CD4-positive, alpha-beta T cell treated with Interleukin-4 for 1 hour (primary cell): ENCODE measurements at regions not wholly inside any gene's neighbourhood (a gene's known extent, or its start where the extent isn't known, plus 50 kb on each side); places are given as distances from the start of the nearest gene placed in this dataset.
"Not testable (repeated sequence)": the region's sequence is repeated elsewhere in the genome, so short reads cannot be mapped to it uniquely, and the experiment has no call there.

ENCODE experiments used
- DNase-seq, 2 donors: peaks; one replicate each; pipeline ENCODE4 v3.0.0-alpha.2; 2020 to 2022

DNA sequence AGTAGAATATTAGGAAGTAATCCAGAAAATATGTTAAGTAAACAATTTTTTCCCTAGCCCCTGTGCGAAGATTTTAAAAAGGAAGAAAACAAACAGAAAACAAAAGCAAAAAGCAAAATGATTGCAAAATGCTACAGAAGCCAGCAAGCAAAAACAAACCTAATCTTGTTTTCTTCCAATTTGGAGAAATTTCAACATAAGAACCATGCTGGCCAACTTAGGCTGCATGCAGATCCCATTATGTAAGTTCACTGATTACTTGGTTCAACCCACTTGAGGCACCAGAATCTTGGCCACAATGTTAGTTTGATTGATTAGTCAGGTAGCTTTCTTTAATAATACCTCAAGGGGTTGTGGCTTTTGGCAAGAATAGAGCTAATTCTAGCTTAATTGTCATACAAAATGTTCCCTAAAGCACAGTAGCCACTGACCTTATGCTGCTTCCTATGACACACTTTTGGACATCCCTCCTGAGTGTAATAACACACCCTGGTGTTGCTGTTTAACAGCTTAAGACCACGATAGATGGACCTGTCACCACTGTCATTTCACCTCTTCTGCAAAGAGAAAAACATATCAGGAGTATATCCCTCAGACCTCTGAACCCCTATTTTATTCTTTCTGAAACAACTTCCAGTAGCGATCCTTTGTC, 2342.1 kb downstream of the PCDH7 start:
- no peak for DNase-seq

GRCh38 chr4:33063241-33063640, 2343.1 kb downstream of the PCDH7 start:
- DNase-seq, result no peak

- DNase-seq, result no peak
Observed at GRCh38 chr4:33064238-33064637, 2344.1 kb downstream of the PCDH7 start.

GRCh38 chr4:33065749-33066148, 2345.6 kb downstream of the PCDH7 start:
- DNase-seq, result no peak

- DNase-seq, result no peak
Observed at GRCh38 chr4:33067221-33067620, 2347.1 kb downstream of the PCDH7 start.

DNA sequence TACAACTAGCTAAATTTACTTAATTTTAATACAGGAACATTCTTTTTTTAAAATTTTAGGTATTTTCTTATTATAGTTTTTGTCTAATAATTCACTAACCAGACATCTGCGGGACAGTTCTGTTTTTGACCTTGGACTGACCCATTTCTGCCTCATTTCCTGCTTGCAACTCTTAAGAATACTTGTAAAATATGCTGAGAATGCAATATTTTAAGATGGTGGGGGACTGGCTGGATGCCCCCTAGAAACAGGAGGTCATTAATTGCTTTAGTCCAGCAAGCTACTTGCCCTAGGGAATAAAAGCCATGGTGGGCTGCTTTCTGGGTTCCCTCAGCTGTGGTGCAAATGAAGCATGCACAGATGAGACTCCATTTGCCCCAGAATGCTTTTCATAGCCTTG, 2348.4 kb downstream of the PCDH7 start:
- DNase-seq, result no peak

DNA sequence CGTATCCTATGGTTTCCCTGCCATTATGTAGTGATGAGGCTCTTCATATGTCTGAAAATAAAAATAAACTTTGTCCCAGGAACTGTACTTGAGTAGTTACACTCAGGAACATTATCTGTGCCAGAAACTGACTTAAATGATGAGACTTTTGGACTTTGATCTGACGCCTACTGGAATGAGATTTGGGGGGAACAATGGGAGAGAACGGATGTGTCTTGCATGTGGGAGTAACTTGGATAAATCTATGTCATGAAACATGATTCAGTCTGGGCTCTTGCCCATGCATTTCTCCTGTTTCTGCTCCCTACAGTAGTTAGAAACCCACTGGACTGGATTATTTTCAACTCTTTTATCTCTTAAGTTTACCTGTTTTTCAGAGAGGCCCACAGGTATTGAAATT, 2351.4 kb downstream of the PCDH7 start:
- DNase-seq, result no peak

- DNase-seq, result no peak
Observed at GRCh38 chr4:33072298-33073089, 2352.3 kb downstream of the PCDH7 start.

- DNase-seq, result no peak
Observed at GRCh38 chr4:33073811-33074210, 2353.6 kb downstream of the PCDH7 start.

DNA sequence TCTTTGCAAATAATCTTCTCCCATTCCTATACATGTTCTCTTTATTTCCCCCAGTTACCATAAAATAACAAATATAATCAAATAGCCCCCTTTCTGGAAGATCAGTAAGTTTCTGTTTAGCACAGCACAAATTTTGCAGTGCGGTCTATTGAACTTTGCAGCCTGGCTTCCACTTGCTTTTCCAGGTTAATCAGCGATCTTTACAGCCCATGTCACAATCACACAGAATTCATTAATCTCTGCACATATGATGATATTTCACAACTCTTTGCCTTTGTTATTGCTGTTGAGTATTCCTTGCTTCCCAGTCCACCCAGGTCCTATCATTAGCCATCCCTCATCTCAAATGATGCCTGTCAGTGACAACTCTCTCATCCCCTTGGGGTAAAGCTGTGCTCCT, 2358.0 kb downstream of the PCDH7 start:
- no peak for DNase-seq

- DNase-seq, result no peak
Observed at GRCh38 chr4:33080275-33080674, 2360.1 kb downstream of the PCDH7 start.

- no peak for DNase-seq
Observed at GRCh38 chr4:33085709-33086108, 2365.5 kb downstream of the PCDH7 start.

GRCh38 chr4:33086331-33086925, 2366.3 kb downstream of the PCDH7 start:
- DNase-seq, result no peak

DNA sequence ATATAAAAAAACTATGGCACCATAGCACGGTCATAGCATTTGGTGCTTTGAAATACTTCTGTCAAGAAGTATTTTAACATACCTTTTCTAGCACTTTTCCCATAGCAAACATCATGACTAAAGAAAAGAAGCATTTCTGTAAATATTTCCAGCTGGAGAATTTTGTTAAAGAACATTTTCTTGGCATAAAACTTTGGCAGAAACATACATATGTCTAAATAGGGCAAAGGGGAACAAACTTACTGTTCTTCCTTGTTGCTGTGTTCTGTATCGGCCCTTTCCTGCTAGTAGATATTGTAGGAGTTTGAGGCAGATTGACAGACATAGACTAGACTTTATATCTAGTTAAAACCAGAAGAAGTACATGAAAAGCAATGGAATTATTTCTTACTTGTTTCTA, 2368.5 kb downstream of the PCDH7 start:
- no peak for DNase-seq

GRCh38 chr4:33090910-33091309, 2370.7 kb downstream of the PCDH7 start:
- DNase-seq, result no peak

DNA sequence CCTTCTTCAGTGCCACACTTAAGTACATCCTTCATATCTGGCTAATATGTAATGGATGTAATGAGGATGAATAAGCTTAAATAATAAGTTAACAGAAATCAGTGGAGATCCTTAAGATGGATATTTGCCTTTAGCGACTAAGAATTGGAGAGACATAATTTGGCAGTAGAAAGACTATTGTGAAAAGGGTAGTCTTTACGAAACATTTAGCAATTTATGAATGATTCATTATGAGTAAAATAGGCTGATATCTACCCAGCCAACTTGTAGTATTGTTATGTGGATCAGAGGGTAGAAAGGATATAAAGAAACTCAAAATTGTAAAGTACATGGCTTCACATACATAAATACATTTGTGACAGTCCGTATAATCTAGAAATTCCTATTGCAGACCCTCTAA, 2371.8 kb downstream of the PCDH7 start:
- no peak for DNase-seq

- DNase-seq, result no peak
Observed at GRCh38 chr4:33104273-33104672, 2384.1 kb downstream of the PCDH7 start.

- no peak for DNase-seq
Observed at GRCh38 chr4:33107814-33108213, 2387.6 kb downstream of the PCDH7 start.

DNA sequence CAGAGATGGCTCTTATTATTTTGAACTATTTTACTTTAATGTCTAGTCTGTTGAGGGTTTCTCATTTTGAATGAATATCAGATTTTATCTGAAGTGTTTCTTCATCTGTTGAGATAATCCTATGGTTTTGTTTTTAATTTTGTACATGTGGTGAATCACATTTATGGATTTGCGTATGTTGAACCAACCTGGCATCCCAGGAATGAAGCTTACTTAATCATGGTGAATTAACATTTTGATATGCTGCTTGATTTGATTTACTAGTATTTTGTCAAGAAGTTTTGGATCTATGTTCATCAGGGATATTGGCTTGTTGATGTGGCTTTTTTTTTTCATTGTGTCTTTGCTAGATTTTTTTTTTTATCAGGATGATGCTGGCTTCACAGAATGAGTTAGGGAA, 2390.9 kb downstream of the PCDH7 start:
- DNase-seq, result no peak

- DNase-seq, result no peak
Observed at GRCh38 chr4:33116871-33117270, 2396.7 kb downstream of the PCDH7 start.

GRCh38 chr4:33126002-33126401, 2405.8 kb downstream of the PCDH7 start:
- no peak for DNase-seq

DNA sequence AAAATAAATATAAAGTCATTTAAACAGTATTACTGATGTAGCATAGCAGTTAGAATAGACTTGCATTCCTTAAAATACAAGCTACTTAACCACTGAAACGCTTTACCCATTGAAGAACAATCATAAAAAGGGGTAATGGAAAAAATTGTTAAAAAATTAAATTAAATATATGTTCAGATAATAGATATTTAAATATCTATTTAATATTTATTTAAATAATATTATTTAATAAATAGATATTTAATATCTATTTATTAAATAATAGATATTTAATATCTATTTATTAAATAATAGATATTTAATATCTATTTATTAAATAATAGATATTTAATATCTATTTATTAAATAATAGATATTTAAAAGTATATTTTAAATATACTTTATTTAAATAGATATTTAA, 2410.5 kb downstream of the PCDH7 start:
- not testable (repeated sequence) for DNase-seq

GRCh38 chr4:33133723-33134122, 2413.6 kb downstream of the PCDH7 start:
- DNase-seq, result no peak

DNA sequence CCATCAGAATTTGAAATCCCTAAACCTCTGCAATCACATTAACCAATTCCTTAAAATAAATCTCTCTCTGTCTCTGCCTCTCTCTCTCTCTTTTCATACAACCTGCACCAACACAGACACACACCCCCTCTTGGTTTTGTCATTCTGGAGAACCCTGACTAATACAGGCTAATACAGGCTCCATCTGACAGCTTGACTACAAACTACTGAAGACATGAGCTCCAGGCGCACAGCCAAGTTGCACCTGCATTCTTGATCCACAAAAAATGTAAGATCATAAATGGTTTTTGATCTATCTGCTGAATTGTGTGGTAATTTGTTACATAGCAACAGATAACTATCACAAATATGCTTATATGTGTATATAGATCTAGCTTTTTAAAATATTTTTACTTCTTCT, 2414.2 kb downstream of the PCDH7 start:
- no peak for DNase-seq
